IMR-90 (cell line): ENCODE measurements at regions not wholly inside any gene's neighbourhood (a gene's known extent, or its start where the extent isn't known, plus 50 kb on each side); places are given as distances from the start of the nearest gene placed in this dataset.

ENCODE experiments used
- ATAC-seq: fragments of 200-7000 bp; cut with Tn5 transposase; 2 replicates; pipeline ENCODE4 v1.9.1; 2020; ENCODE audit warnings: low read depth, mild to moderate bottlenecking, moderate library complexity
- BruUV-seq: library from RNA; stranded (reverse); fragments of 400-500 nt; replicated peaks from 2 replicates; lab custom pipeline; 2021; lab: Mats Ljungman, UMichigan
- CTCF ChIA-PET: fragments of 300-600 bp; formaldehyde crosslinking; extraction: SDS; loops from one replicate; lab custom pipeline; 2021; ENCODE audit warnings: antibody characterized with exemption; lab: Yijun Ruan, JAX
- POLR2A ChIA-PET: fragments of 300-600 bp; sonication (Branson Sonifier 250); formaldehyde crosslinking; loops from one replicate; lab custom pipeline; 2022; ENCODE audit warnings: antibody characterized with exemption; ENCODE audit not compliant: unreplicated experiment; lab: Charles Lee
- DNase-seq: peaks from one replicate; pipeline ENCODE4 v3.0.0; 2013
- H2AFZ ChIP-seq: replicated peaks from 2 replicates; pipeline ENCODE3; 2013; ENCODE audit warnings: low read length, mild to moderate bottlenecking; ENCODE audit not compliant: poor library complexity
- H2AK5ac ChIP-seq: 2 replicates; pipeline ENCODE4 v1.6.1; 2013; ENCODE audit warnings: low read depth, low read length, inconsistent platforms
- H2AK9ac ChIP-seq: replicated peaks from 2 replicates; pipeline ENCODE3; 2013; ENCODE audit warnings: mild to moderate bottlenecking, low read depth, low read length, moderate library complexity; ENCODE audit not compliant: poor library complexity
- H2BK120ac ChIP-seq: 2 replicates; pipeline ENCODE4 v1.6.1; 2013; ENCODE audit warnings: low read depth, low read length, inconsistent platforms
- H2BK15ac ChIP-seq: 3 replicates; pipeline ENCODE4 v1.6.1; 2013; ENCODE audit warnings: low read depth, low read length, inconsistent platforms
- H2BK20ac ChIP-seq: 2 replicates; pipeline ENCODE4 v1.6.1; 2013; ENCODE audit warnings: low read depth, mild to moderate bottlenecking, inconsistent platforms, low read length, moderate library complexity
- H2BK5ac ChIP-seq: 2 replicates; pipeline ENCODE4 v1.6.1; 2013; ENCODE audit warnings: mild to moderate bottlenecking, low read depth, low read length, inconsistent platforms; ENCODE audit not compliant: poor library complexity, severe bottlenecking
- H3K14ac ChIP-seq: replicated peaks from 2 replicates; pipeline ENCODE4 v1.6.1; 2013; ENCODE audit warnings: low read depth, low read length, inconsistent platforms
- H3K18ac ChIP-seq: 2 replicates; pipeline ENCODE4 v1.6.1; 2013; ENCODE audit warnings: low read depth, low read length, control low read depth
- H3K23ac ChIP-seq: 2 replicates; pipeline ENCODE4 v1.6.1; 2013; ENCODE audit warnings: low read depth, low read length, inconsistent platforms
- H3K27ac ChIP-seq: 2 replicates; pipeline ENCODE4 v1.5.1; 2013; ENCODE audit warnings: mild to moderate bottlenecking, control low read depth, low read length; ENCODE audit not compliant: insufficient read depth
- H3K27me3 ChIP-seq: 2 replicates; pipeline ENCODE4 v1.6.1; 2013; ENCODE audit warnings: low read length; ENCODE audit not compliant: control insufficient read depth, insufficient read depth
- H3K36me3 ChIP-seq: 2 replicates; pipeline ENCODE4 v1.6.1; 2013; ENCODE audit warnings: low read length, mixed read lengths; ENCODE audit not compliant: control insufficient read depth, insufficient read depth
- H3K4ac ChIP-seq: 2 replicates; pipeline ENCODE4 v1.6.1; 2013; ENCODE audit warnings: low read depth, low read length, inconsistent platforms
- H3K4me1 ChIP-seq: 2 replicates; pipeline ENCODE4 v1.6.1; 2013; ENCODE audit warnings: low read length, mixed read lengths; ENCODE audit not compliant: control insufficient read depth, insufficient read depth
- H3K4me2 ChIP-seq: 2 replicates; pipeline ENCODE4 v1.6.1; 2013; ENCODE audit warnings: low read depth, mild to moderate bottlenecking, control low read depth, low read length, moderate library complexity
- H3K4me3 ChIP-seq: 2 replicates; pipeline ENCODE4 v1.5.1; 2013; ENCODE audit warnings: low read depth, mild to moderate bottlenecking, control low read depth, low read length, moderate library complexity; ENCODE audit not compliant: insufficient read depth
- H3K56ac ChIP-seq: 2 replicates; pipeline ENCODE4 v1.6.1; 2013; ENCODE audit warnings: low read length, inconsistent platforms; ENCODE audit not compliant: insufficient read depth; ENCODE audit errors: extremely low read depth
- H3K79me1 ChIP-seq, 2 experiments: 2 replicates each; pipeline ENCODE4 v1.6.1; 2013; ENCODE audit warnings: low read length in 2 of 2, inconsistent platforms in 1 of 2, low read depth in 1 of 2
- H3K9ac ChIP-seq: 2 replicates; pipeline ENCODE4 v1.6.1; 2013; ENCODE audit warnings: low read depth, low read length, control low read depth
- H3K9me1 ChIP-seq: 2 replicates; pipeline ENCODE4 v1.6.1; 2013; ENCODE audit warnings: low read length, inconsistent platforms; ENCODE audit not compliant: insufficient read depth
- H3K9me3 ChIP-seq: 2 replicates; pipeline ENCODE4 v1.6.1; 2013; ENCODE audit warnings: low read length; ENCODE audit not compliant: control insufficient read depth, insufficient read depth
- H4K20me1 ChIP-seq: 2 replicates; pipeline ENCODE4 v1.6.1; 2013; ENCODE audit warnings: low read length, inconsistent platforms; ENCODE audit not compliant: insufficient read depth
- H4K5ac ChIP-seq: 2 replicates; pipeline ENCODE4 v1.6.1; 2013; ENCODE audit warnings: mild to moderate bottlenecking, low read depth, low read length, control low read depth
- H4K8ac ChIP-seq, 2 experiments: 2 replicates each; pipeline ENCODE4 v1.6.1; 2013; ENCODE audit warnings: low read depth in 2 of 2, low read length in 2 of 2, control low read depth in 1 of 2, inconsistent platforms in 1 of 2
- H4K91ac ChIP-seq: 2 replicates; pipeline ENCODE4 v1.6.1; 2013; ENCODE audit warnings: low read depth, low read length, inconsistent platforms; ENCODE audit not compliant: insufficient read depth
- BHLHE40 ChIP-seq: fragments of 150-350 bp; IDR thresholded peaks from 2 replicates; pipeline ENCODE4 v1.6.1; 2016; ENCODE audit warnings: mild to moderate bottlenecking, low read depth, low read length
- CEBPB ChIP-seq: IDR thresholded peaks from 2 replicates; pipeline ENCODE4 v1.6.1; 2012; ENCODE audit warnings: low read depth, low read length, improper control_type of control experiment
- CHD1 ChIP-seq: IDR thresholded peaks from 2 replicates; pipeline ENCODE4 v1.6.1; 2012; ENCODE audit warnings: low read depth, low read length, improper control_type of control experiment
- CTCF ChIP-seq: conservative IDR thresholded peaks from 2 replicates; pipeline ENCODE4 v1.5.1; 2012; ENCODE audit warnings: mild to moderate bottlenecking, low read depth, low read length, improper control_type of control experiment
- ELK1 ChIP-seq: fragments of 150-350 bp; IDR thresholded peaks from 2 replicates; pipeline ENCODE4 v1.6.1; 2016; ENCODE audit warnings: low read depth, mild to moderate bottlenecking, low read length, moderate library complexity, borderline replicate concordance
- FOS ChIP-seq: fragments of 150-350 bp; IDR thresholded peaks from 2 replicates; pipeline ENCODE4 v1.6.1; 2016; ENCODE audit warnings: low read depth, low read length
- MAFK ChIP-seq: IDR thresholded peaks from 2 replicates; pipeline ENCODE4 v1.6.1; 2012; ENCODE audit warnings: low read depth, low read length, improper control_type of control experiment
- MAZ ChIP-seq: IDR thresholded peaks from 2 replicates; pipeline ENCODE4 v1.6.1; 2012; ENCODE audit warnings: low read depth, mild to moderate bottlenecking, low read length, improper control_type of control experiment, moderate library complexity, borderline replicate concordance
- MXI1 ChIP-seq: IDR thresholded peaks from 2 replicates; pipeline ENCODE4 v1.6.1; 2012; ENCODE audit warnings: low read depth, mild to moderate bottlenecking, low read length, moderate library complexity, borderline replicate concordance
- NFE2L2 ChIP-seq: fragments of 150-350 bp; IDR thresholded peaks from 2 replicates; pipeline ENCODE4 v1.6.1; 2016; ENCODE audit warnings: low read depth, mild to moderate bottlenecking, low read length
- POLR2A ChIP-seq: IDR thresholded peaks from 2 replicates; pipeline ENCODE4 v1.6.1; 2012; ENCODE audit warnings: mild to moderate bottlenecking, low read depth, low read length
- RAD21 ChIP-seq: IDR thresholded peaks from 2 replicates; pipeline ENCODE4 v1.6.1; 2012; ENCODE audit warnings: low read length, improper control_type of control experiment
- RCOR1 ChIP-seq: IDR thresholded peaks from 2 replicates; pipeline ENCODE4 v1.6.1; 2012; ENCODE audit warnings: mild to moderate bottlenecking, low read length, improper control_type of control experiment; ENCODE audit not compliant: insufficient replicate concordance
- RFX5 ChIP-seq: IDR thresholded peaks from 2 replicates; pipeline ENCODE4 v1.8.0; 2012; ENCODE audit warnings: low read depth, mild to moderate bottlenecking, low read length, moderate library complexity
- SMC3 ChIP-seq: fragments of 150-350 bp; IDR thresholded peaks from 2 replicates; pipeline ENCODE4 v1.6.1; 2016; ENCODE audit warnings: low read depth, mild to moderate bottlenecking, antibody characterized with exemption, low read length, moderate library complexity
- USF2 ChIP-seq: fragments of 150-350 bp; IDR thresholded peaks from 2 replicates; pipeline ENCODE4 v1.6.1; 2017; ENCODE audit warnings: mild to moderate bottlenecking, antibody characterized with exemption, low read length, low read depth
- WGBS, 2 experiments: methylation state at CpG; one replicate each; pipeline versions ENCODE4 v1.1.5 to v1.1.7; 2013; ENCODE audit warnings: missing lambda C conversion rate in 2 of 2; ENCODE audit not compliant: insufficient read length in 1 of 2; ENCODE audit errors: extremely low coverage in 2 of 2; 5-methylcytosine and 5-hydroxymethylcytosine counted together
- dilution Hi-C: fragments of 300-500 bp; cut with HindIII; formaldehyde crosslinking; loops from one replicate; pipeline ENCODE4 v1.14.3; 2018; ENCODE audit warnings: low sequenced_read_pairs; ENCODE audit not compliant: unreplicated experiment
- in situ Hi-C: fragments of 300-500 bp; cut with MboI; formaldehyde crosslinking; loops from 3 replicates; pipeline ENCODE4 v1.14.3; 2019; ENCODE audit warnings: low sequenced_read_pairs, inconsistent platforms, mixed read lengths
- intact Hi-C: fragments of 100-400 bp; cut with micrococcal nuclease; formaldehyde crosslinking; loops from 2 replicates; pipeline ENCODE4 v1.10.0; 2022

- no peak overlapping the region for H2BK120ac ChIP-seq
- no peak overlapping the region for H3K4me2 ChIP-seq
- no peak overlapping the region for H3K4me3 ChIP-seq
- no peaks in the 10 kb centered on the region for H3K4me1 ChIP-seq
- H4K20me1 ChIP-seq = no peaks in the 10 kb centered on the region
- in situ Hi-C loops (no loop called here), intact Hi-C loops (no loop called here), dilution Hi-C loops (no loop called here)
- no peak overlapping the region for H2BK5ac ChIP-seq
- no peaks in the 10 kb centered on the region for H3K27me3 ChIP-seq
- H3K36me3 ChIP-seq = no peaks in the 10 kb centered on the region
- WGBS, 2 experiments = no CpG with 5 or more reads among the region's 1 CpG
- no peak overlapping the region for H2AK5ac ChIP-seq
- H2AFZ ChIP-seq = no peak overlapping the region
- DNase-seq (no peak), ATAC-seq (no peak)
- no TSS peak for BruUV-seq
- no peak overlapping the region for H4K8ac ChIP-seq
- peaks cover 18% of the 10 kb centered on the region for H3K9me3 ChIP-seq
- no peak overlapping the region for H3K18ac ChIP-seq
- H3K27ac ChIP-seq = no peak overlapping the region
- no peaks in the 10 kb centered on the region for H3K79me1 ChIP-seq
- H3K9ac ChIP-seq = no peak overlapping the region
- no peak overlapping the region for H3K56ac ChIP-seq
- H4K5ac ChIP-seq = no peak overlapping the region
- no peak overlapping the region for H2BK15ac ChIP-seq
- H3K9me1 ChIP-seq = no peaks in the 10 kb centered on the region
- no peak overlapping the region for H3K14ac ChIP-seq
- H2AK9ac ChIP-seq = no peak overlapping the region
- ChIA-PET POLR2A (no interaction called here), CTCF (no interaction called here)
- no peak overlapping the region for H3K4ac ChIP-seq
- no peak overlapping the region for H2BK20ac ChIP-seq
- H4K91ac ChIP-seq = no peak overlapping the region
- no peak for TF ChIP-seq MXI1
- TF ChIP-seq SMC3 = no peak
- no peak for TF ChIP-seq RFX5
- TF ChIP-seq BHLHE40 = no peak
- no peak for TF ChIP-seq CTCF
- TF ChIP-seq CHD1 = no peak
- no peak for TF ChIP-seq NFE2L2
- TF ChIP-seq USF2 = no peak
- no peak for TF ChIP-seq FOS
- no peak for TF ChIP-seq ELK1
- TF ChIP-seq MAFK = no peak
- TF ChIP-seq MAZ = no peak
- TF ChIP-seq CEBPB = no peak
- TF ChIP-seq POLR2A = no peak
- no peak for TF ChIP-seq RAD21
- no peak for TF ChIP-seq RCOR1
- no peak overlapping the region for H3K23ac ChIP-seq
Observed at GRCh38 chr2:4152051-4152450, 448.7 kb downstream of the DCDC2C start.
